ENCODE measurements at regions not wholly inside any gene's neighbourhood (a gene's known extent, or its start where the extent isn't known, plus 50 kb on each side); places are given as distances from the start of the nearest gene placed in this dataset.

DNA sequence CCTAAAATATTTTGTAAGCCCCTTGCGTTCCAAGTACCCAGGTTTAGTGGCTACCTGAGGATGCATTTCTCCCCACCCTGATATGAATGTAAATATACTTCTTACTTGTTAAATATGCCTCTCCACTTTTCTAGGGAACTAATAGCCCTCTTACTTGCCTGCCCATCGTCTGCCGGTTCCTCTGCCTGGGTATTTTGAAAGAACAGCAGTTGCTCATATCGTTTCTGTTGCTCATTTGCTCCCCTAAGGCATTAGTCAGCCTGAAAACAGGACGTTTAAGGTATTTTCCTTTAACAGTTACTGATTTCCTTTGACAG, 141.3 kb upstream of the CARMIL1 start:
- in situ Hi-C loops (cut with HindIII; ENCODE audit: extremely low pct_ligation_motif_present, low pct_unique_long_range_greater_than_20kb) (no loop called here), intact Hi-C loops (cut with micrococcal nuclease; ENCODE audit: unreplicated experiment) (no loop called here)

DNA sequence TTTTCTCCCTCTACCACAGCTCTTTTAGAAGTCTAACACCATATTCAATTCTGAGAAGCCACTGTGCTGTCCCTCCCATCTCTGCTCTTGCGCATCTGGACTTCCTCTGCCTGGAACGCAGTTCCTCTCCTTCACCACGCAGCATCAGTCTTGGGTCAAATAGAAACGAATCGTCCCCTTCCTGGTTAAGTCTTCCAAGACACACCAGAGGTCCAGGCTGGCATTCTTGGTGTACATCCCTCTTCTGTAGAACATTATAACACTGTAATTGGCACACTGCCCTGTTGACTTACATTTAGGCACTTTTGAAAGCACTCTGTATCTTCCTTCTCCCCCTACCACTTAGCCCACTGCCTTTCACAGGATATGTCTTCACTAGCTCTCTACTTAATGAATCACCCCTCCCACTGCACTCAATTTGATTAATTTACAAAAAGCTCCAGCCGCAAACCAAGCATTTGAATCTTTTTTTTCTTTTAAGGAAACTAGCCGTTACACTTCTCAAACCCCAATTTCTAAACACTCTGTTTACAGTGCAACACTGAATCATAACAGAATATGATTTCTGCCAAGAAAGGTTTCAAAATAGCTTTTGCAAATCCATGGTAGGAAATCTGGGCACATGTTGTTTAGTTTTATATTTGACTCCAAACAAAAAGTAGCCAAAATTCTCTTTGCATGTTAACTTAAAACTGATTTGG, 140.8 kb upstream of the CARMIL1 start:
- in situ Hi-C loops (cut with HindIII; ENCODE audit: extremely low pct_ligation_motif_present, low pct_unique_long_range_greater_than_20kb) (no loop called here), intact Hi-C loops (cut with micrococcal nuclease; ENCODE audit: unreplicated experiment) (no loop called here)
- Histone ChIP-seq H3K4me1 (ENCODE audit: insufficient read depth, low read length) (0 out of 2 replicates have a peak, but pooled peaks cover 6% of the 10 kb centered on the region), H3K36me3 (replicated peaks in 1 of 2; ENCODE audit: control insufficient read depth in 1 of 2, insufficient read depth in 2 of 2, low read length in 2 of 2) (no peaks in the 10 kb centered on the region), H3K9ac (ENCODE audit: insufficient read depth, low read depth, low read length) (peak overlapping the region; percentile 5; the same call in 1 of the 2 replicates), H3K9me3 (ENCODE audit: low read length) (peaks cover 3% of the 10 kb centered on the region; the same call in 1 of the 2 replicates), H4K20me1 (ENCODE audit: insufficient read depth, low read length) (no peaks in the 10 kb centered on the region), H3K4me2 (ENCODE audit: low read depth, low read length) (peak overlapping the region; percentile 75), H3K27ac (ENCODE audit: extremely low read length, insufficient read depth, low read length) (no peak overlapping the region), H3K79me2 (ENCODE audit: insufficient read depth, low read length) (no peaks in the 10 kb centered on the region), H2AFZ (ENCODE audit: low read length) (peak overlapping the region; percentile 86), H3K4me3 (replicated peaks in 1 of 3; ENCODE audit: insufficient read depth in 1 of 3, low read depth in 2 of 3, low read length in 3 of 3) (peak overlapping the region; percentile 42 to 60 (median 42); a peak in 5 of 6 replicates), H3K27me3 (ENCODE audit: control insufficient read depth in 1 of 2, insufficient read depth in 2 of 2, low read length in 2 of 2) (no peaks in the 10 kb centered on the region)
- CTCF ChIA-PET (ENCODE audit: low intra/inter-chr PET ratio, low total read pairs), result no interaction called here
- POLR2A ChIA-PET, result no interaction called here
- DNase-seq (ENCODE audit: low spot score) (no peak), FAIRE-seq (no peak), ATAC-seq (peak; percentile 89)
- BruUV-seq (replicated peaks), result no TSS peak
- no peak for TF ChIP-seq RBAK (CRISPR knock-in tag; IDR thresholded peaks at IDR 0.05)
- TF ChIP-seq ZNF354B (CRISPR knock-in tag; IDR thresholded peaks at IDR 0.05), result peak; percentile 51; the same call in 1 of the 2 replicates
- no peak for TF ChIP-seq ZNF430 (CRISPR knock-in tag; IDR thresholded peaks at IDR 0.05)
- no peak for TF ChIP-seq ZNF83 (CRISPR knock-in tag; IDR thresholded peaks at IDR 0.05; ENCODE audit: borderline replicate concordance)
- TF ChIP-seq DNMT1 (CRISPR knock-in tag; IDR thresholded peaks at IDR 0.05), result no peak
- TF ChIP-seq PHF20 (CRISPR knock-in tag; IDR thresholded peaks at IDR 0.05), result 0 out of 2 replicates have a peak, but pooled peaks have one; percentile 21
- TF ChIP-seq, protein P1, sequence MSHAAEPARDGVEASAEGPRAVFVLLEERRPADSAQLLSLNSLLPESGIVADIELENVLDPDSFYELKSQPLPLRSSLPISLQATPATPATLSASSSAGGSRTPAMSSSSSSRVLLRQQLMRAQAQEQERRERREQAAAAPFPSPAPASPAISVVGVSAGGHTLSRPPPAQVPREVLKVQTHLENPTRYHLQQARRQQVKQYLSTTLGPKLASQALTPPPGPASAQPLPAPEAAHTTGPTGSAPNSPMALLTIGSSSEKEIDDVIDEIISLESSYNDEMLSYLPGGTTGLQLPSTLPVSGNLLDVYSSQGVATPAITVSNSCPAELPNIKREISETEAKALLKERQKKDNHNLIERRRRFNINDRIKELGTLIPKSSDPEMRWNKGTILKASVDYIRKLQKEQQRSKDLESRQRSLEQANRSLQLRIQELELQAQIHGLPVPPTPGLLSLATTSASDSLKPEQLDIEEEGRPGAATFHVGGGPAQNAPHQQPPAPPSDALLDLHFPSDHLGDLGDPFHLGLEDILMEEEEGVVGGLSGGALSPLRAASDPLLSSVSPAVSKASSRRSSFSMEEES (CRISPR knock-in tag; IDR thresholded peaks at IDR 0.05), result no peak
- TF ChIP-seq ZNF816 (CRISPR knock-in tag; IDR thresholded peaks at IDR 0.05; ENCODE audit: borderline replicate concordance), result no peak
- TF ChIP-seq GATA4 (IDR thresholded peaks at IDR 0.05; ENCODE audit: borderline replicate concordance, low read depth), result no peak
- no peak for TF ChIP-seq IRF2 (CRISPR knock-in tag; IDR thresholded peaks at IDR 0.05)
- no peak for TF ChIP-seq RFX3 (CRISPR knock-in tag; IDR thresholded peaks at IDR 0.05)
- 9% methylated on average over 7 of the region's 7 CpGs for WGBS (ENCODE audit: low lambda C conversion rate)

More for the DNA sequence above, 141.3 kb upstream of the CARMIL1 start:
- no peaks in the 10 kb centered on the region for H3K27me3 ChIP-seq (ENCODE audit: control insufficient read depth in 1 of 2, insufficient read depth in 2 of 2, low read length in 2 of 2)
- no peaks in the 10 kb centered on the region for H3K36me3 ChIP-seq (replicated peaks in 1 of 2; ENCODE audit: control insufficient read depth in 1 of 2, insufficient read depth in 2 of 2, low read length in 2 of 2)
- FAIRE-seq, result no peak
- peak overlapping the region; percentile 86 for H2AFZ ChIP-seq (ENCODE audit: low read length)
- H3K4me3 ChIP-seq (replicated peaks in 1 of 3; ENCODE audit: insufficient read depth in 1 of 3, low read depth in 2 of 3, low read length in 3 of 3), result peak overlapping the region in 2 of 3 experiments; percentile 42 to 60; a peak in 2 of 6 replicates
- H3K9me3 ChIP-seq (ENCODE audit: low read length), result peaks cover 9% of the 10 kb centered on the region
- ATAC-seq, result peak; percentile 34; the same call in 1 of the 3 replicates
- H3K4me2 ChIP-seq (ENCODE audit: low read depth, low read length), result peak overlapping the region; percentile 75
- no TSS peak for BruUV-seq (replicated peaks)
- DNase-seq (ENCODE audit: low spot score), result no peak
- 43% methylated on average over 5 of the region's 5 CpGs for WGBS (ENCODE audit: low lambda C conversion rate)
- no peaks in the 10 kb centered on the region for H3K79me2 ChIP-seq (ENCODE audit: insufficient read depth, low read length)
- TF ChIP-seq ZNF354B (CRISPR knock-in tag; IDR thresholded peaks at IDR 0.05), result no peak
- no peak for TF ChIP-seq NFE2L2 (IDR thresholded peaks at IDR 0.05; ENCODE audit: low read length)
- no peak for TF ChIP-seq ZNF841 (CRISPR knock-in tag; IDR thresholded peaks at IDR 0.05; ENCODE audit: borderline replicate concordance)
- ChIA-PET CTCF (ENCODE audit: low intra/inter-chr PET ratio, low total read pairs) (no interaction called here), POLR2A (no interaction called here)
- no peak overlapping the region for H3K9ac ChIP-seq (ENCODE audit: insufficient read depth, low read depth, low read length)
- H4K20me1 ChIP-seq (ENCODE audit: insufficient read depth, low read length), result no peaks in the 10 kb centered on the region
- H3K27ac ChIP-seq (ENCODE audit: extremely low read length, insufficient read depth, low read length), result no peak overlapping the region
- H3K4me1 ChIP-seq (ENCODE audit: insufficient read depth, low read length), result 0 out of 2 replicates have a peak, but pooled peaks cover 6% of the 10 kb centered on the region
